ENCODE measurements at regions not wholly inside any gene's neighbourhood (a gene's known extent, or its start where the extent isn't known, plus 50 kb on each side); places are given as distances from the start of the nearest gene placed in this dataset.
A peak's percentile ranks its signal among the peaks of the same experiment; 100 is the strongest.

- Mint-ChIP-seq H3K27me3 (ENCODE audit: low read depth) (no peaks in the 10 kb centered on the region), H3K4me3 (ENCODE audit: unreplicated experiment) (no peak overlapping the region), H3K9me3 (ENCODE audit: low read depth) (peaks cover 16% of the 10 kb centered on the region), H3K27ac (ENCODE audit: unreplicated experiment) (no peak overlapping the region), H3K36me3 (ENCODE audit: low read depth) (peaks cover 8% of the 10 kb centered on the region), H3K4me1 (ENCODE audit: low read depth) (peaks cover 49% of the 10 kb centered on the region)
- TF ChIP-seq, protein P1, sequence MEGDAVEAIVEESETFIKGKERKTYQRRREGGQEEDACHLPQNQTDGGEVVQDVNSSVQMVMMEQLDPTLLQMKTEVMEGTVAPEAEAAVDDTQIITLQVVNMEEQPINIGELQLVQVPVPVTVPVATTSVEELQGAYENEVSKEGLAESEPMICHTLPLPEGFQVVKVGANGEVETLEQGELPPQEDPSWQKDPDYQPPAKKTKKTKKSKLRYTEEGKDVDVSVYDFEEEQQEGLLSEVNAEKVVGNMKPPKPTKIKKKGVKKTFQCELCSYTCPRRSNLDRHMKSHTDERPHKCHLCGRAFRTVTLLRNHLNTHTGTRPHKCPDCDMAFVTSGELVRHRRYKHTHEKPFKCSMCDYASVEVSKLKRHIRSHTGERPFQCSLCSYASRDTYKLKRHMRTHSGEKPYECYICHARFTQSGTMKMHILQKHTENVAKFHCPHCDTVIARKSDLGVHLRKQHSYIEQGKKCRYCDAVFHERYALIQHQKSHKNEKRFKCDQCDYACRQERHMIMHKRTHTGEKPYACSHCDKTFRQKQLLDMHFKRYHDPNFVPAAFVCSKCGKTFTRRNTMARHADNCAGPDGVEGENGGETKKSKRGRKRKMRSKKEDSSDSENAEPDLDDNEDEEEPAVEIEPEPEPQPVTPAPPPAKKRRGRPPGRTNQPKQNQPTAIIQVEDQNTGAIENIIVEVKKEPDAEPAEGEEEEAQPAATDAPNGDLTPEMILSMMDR (IDR thresholded peaks at IDR 0.05) = no peak
- no peak for DNase-seq (ENCODE audit: low spot score)
Measured at GRCh38 chr13:37456506-37456905, 142.1 kb downstream of the POSTN start.

GRCh38 chr13:37456041-37456440, 142.5 kb downstream of the POSTN start:
- peaks cover 16% of the 10 kb centered on the region for H3K9me3 Mint-ChIP-seq (ENCODE audit: low read depth)
- no peak for DNase-seq (ENCODE audit: low spot score)
- H3K4me3 Mint-ChIP-seq (ENCODE audit: unreplicated experiment) = no peak overlapping the region
- TF ChIP-seq, protein P1 (IDR thresholded peaks at IDR 0.05) = no peak
- peaks cover 49% of the 10 kb centered on the region for H3K4me1 Mint-ChIP-seq (ENCODE audit: low read depth)
- no peaks in the 10 kb centered on the region for H3K27me3 Mint-ChIP-seq (ENCODE audit: low read depth)
- H3K27ac Mint-ChIP-seq (ENCODE audit: unreplicated experiment) = no peak overlapping the region
- peaks cover 10% of the 10 kb centered on the region for H3K36me3 Mint-ChIP-seq (ENCODE audit: low read depth)

DNA sequence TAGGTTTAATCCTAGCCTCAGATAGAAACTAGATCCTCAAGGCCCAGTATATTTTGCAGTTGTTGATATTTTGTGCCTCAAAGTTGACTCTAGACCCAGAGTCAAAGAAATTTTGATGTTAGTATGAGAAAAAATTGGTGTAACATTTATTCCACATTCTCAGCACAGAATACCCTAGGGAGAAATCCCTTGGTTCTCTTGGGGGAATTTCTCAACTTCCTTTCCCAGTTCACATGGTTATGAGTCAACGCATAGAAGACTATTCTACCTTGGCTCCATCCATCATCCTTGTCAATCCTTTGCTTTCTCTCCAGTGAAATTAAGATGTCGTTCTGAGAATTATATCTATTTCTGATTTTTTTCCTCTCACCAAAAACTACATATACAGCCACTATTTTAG, 145.3 kb downstream of the POSTN start:
- Mint-ChIP-seq H3K9me3 (ENCODE audit: low read depth) (peaks cover 22% of the 10 kb centered on the region), H3K27me3 (ENCODE audit: low read depth) (no peaks in the 10 kb centered on the region), H3K4me3 (ENCODE audit: unreplicated experiment) (no peak overlapping the region), H3K36me3 (ENCODE audit: low read depth) (peaks cover 14% of the 10 kb centered on the region), H3K4me1 (ENCODE audit: low read depth) (peaks cover 34% of the 10 kb centered on the region), H3K27ac (ENCODE audit: unreplicated experiment) (peak overlapping the region; percentile 74)
- no peak for DNase-seq (ENCODE audit: low spot score)
- TF ChIP-seq, protein P1 (IDR thresholded peaks at IDR 0.05) = no peak

DNA sequence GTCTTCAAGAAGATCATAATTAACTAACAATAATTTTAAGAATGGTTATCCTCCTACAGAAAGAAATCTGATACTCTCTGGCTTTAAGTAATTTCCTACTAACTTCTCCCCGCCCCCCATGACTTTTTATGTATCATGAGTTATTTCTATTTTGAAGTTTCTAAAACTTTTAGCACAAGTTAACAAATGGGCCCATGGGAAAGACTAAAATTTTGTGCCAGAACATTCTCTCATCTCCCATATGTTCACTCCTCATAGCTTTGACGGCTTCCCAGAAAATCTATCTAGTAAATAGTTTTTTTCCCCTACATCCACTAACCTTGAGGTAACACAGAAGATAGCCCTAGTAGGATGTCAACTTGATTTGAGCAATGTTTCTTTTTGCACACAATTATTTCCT, 148.3 kb downstream of the POSTN start:
- TF ChIP-seq, protein P1 (IDR thresholded peaks at IDR 0.05) = no peak
- peaks cover 53% of the 10 kb centered on the region for H3K4me1 Mint-ChIP-seq (ENCODE audit: low read depth)
- no peaks in the 10 kb centered on the region for H3K27me3 Mint-ChIP-seq (ENCODE audit: low read depth)
- no peak overlapping the region for H3K4me3 Mint-ChIP-seq (ENCODE audit: unreplicated experiment)
- peaks cover 25% of the 10 kb centered on the region for H3K9me3 Mint-ChIP-seq (ENCODE audit: low read depth)
- H3K36me3 Mint-ChIP-seq (ENCODE audit: low read depth) = peaks cover 14% of the 10 kb centered on the region
- H3K27ac Mint-ChIP-seq (ENCODE audit: unreplicated experiment) = no peak overlapping the region
- DNase-seq (ENCODE audit: low spot score) = no peak

DNA sequence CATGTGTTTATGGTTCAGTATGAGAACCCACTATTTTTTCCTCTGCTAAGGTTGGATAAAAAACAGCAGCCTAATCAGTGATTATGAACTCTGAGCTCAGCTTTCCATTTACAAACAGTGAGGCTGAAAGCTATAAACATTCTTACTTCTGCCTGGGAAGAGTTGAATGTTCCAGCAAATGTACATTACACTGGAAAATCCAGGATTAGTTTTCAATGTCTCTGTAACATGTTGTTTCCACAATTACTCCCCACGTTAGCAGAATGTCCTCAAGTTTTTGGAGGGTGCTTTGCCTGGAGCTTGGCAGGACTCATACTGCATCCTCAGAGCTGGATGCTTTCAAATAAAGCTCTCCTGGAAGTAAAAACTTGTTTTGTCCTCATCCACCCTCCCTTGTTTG, 150.4 kb downstream of the POSTN start:
- DNase-seq (ENCODE audit: low spot score) = no peak
- Mint-ChIP-seq H3K9me3 (ENCODE audit: low read depth) (peaks cover 23% of the 10 kb centered on the region), H3K27ac (ENCODE audit: unreplicated experiment) (peak overlapping the region; percentile 98), H3K36me3 (ENCODE audit: low read depth) (peaks cover 14% of the 10 kb centered on the region), H3K4me3 (ENCODE audit: unreplicated experiment) (no peak overlapping the region), H3K27me3 (ENCODE audit: low read depth) (no peaks in the 10 kb centered on the region), H3K4me1 (ENCODE audit: low read depth) (peaks cover 62% of the 10 kb centered on the region)
- TF ChIP-seq, protein P1 (IDR thresholded peaks at IDR 0.05) = no peak
